ENCODE measurements at regions not wholly inside any gene's neighbourhood (a gene's known extent, or its start where the extent isn't known, plus 50 kb on each side); places are given as distances from the start of the nearest gene placed in this dataset.

DNA sequence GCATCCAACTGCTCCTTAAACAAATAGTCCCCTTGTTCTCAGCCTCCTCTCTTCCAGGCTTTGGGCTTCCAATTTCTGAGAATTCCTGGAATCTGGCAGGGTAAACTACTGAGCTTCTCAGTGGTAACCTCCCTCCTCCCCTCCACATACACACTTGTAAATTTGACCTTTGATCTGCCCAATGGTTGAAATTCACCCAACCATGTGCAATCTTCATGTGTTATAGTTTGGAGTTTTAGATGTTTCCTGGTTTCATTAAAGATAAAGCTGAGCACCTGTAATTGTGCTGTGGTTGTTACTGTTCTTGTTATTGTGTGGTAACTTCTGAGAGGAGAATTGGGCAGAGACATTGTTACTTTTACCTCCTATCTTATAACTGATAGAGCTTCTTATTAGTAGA lies 328.4 kb downstream of the TPBG start:
- no TSS peak for BruUV-seq (replicated peaks)
- ChIA-PET RAD21 (ENCODE audit: low non-redundant PET in 1 of 2, low total read pairs in 2 of 2, uncharacterized antibody in 2 of 2, unreplicated experiment in 2 of 2) (no interaction called here), POLR2A (no interaction called here), CTCF (no interaction called here)
- Histone ChIP-seq H3K4me1 (ENCODE audit: control insufficient read depth in 1 of 2, insufficient read depth in 2 of 2, low read length in 2 of 2) (no peaks in the 10 kb centered on the region), H3K79me2 (ENCODE audit: insufficient read depth, low read length) (no peaks in the 10 kb centered on the region), H3K9me2 (ENCODE audit: insufficient read depth) (no peaks in the 10 kb centered on the region), H3K4me2 (ENCODE audit: low read length) (no peak overlapping the region), H3K4me3 (replicated peaks in 1 of 2; ENCODE audit: low read depth in 1 of 2, low read length in 2 of 2) (no peak overlapping the region), H4K20me1 (ENCODE audit: insufficient read depth) (no peaks in the 10 kb centered on the region), H3K27me3 (ENCODE audit: insufficient read depth, low read length) (no peaks in the 10 kb centered on the region), H3K36me3 (ENCODE audit: control insufficient read depth in 1 of 2, insufficient read depth in 2 of 2, low read length in 2 of 2) (no peaks in the 10 kb centered on the region), H2AFZ (ENCODE audit: low read depth, low read length, poor library complexity, severe bottlenecking) (no peak overlapping the region), H3K27ac (ENCODE audit: low read depth, low read length) (no peak overlapping the region), H3K9ac (ENCODE audit: low read length) (no peak overlapping the region), H3K9me3 (ENCODE audit: control insufficient read depth in 1 of 2, insufficient read depth in 1 of 2, low read depth in 1 of 2, low read length in 2 of 2) (no peaks in the 10 kb centered on the region)
- DNase-seq (ENCODE audit: low read depth, low spot score), result no peak
- no peak for ATAC-seq
- intact Hi-C loops (cut with micrococcal nuclease), result no loop called here
- TF ChIP-seq SP1 (IDR thresholded peaks at IDR 0.05; ENCODE audit: low read depth) (no peak), RAD21 (IDR thresholded peaks at IDR 0.05; ENCODE audit: low read depth) (no peak), SRF (IDR thresholded peaks at IDR 0.05; ENCODE audit: low read depth) (no peak), YY1 (IDR thresholded peaks at IDR 0.05; ENCODE audit: extremely low read depth, insufficient replicate concordance, low read depth, low read length) (no peak), ZFX (IDR thresholded peaks at IDR 0.05) (no peak), CBX3 (IDR thresholded peaks at IDR 0.05; ENCODE audit: low read depth) (no peak), ELF1 (IDR thresholded peaks at IDR 0.05; ENCODE audit: borderline replicate concordance, low read depth) (no peak), EGR1 (IDR thresholded peaks at IDR 0.05; ENCODE audit: low read depth) (no peak)
- TF ChIP-seq, protein P1, sequence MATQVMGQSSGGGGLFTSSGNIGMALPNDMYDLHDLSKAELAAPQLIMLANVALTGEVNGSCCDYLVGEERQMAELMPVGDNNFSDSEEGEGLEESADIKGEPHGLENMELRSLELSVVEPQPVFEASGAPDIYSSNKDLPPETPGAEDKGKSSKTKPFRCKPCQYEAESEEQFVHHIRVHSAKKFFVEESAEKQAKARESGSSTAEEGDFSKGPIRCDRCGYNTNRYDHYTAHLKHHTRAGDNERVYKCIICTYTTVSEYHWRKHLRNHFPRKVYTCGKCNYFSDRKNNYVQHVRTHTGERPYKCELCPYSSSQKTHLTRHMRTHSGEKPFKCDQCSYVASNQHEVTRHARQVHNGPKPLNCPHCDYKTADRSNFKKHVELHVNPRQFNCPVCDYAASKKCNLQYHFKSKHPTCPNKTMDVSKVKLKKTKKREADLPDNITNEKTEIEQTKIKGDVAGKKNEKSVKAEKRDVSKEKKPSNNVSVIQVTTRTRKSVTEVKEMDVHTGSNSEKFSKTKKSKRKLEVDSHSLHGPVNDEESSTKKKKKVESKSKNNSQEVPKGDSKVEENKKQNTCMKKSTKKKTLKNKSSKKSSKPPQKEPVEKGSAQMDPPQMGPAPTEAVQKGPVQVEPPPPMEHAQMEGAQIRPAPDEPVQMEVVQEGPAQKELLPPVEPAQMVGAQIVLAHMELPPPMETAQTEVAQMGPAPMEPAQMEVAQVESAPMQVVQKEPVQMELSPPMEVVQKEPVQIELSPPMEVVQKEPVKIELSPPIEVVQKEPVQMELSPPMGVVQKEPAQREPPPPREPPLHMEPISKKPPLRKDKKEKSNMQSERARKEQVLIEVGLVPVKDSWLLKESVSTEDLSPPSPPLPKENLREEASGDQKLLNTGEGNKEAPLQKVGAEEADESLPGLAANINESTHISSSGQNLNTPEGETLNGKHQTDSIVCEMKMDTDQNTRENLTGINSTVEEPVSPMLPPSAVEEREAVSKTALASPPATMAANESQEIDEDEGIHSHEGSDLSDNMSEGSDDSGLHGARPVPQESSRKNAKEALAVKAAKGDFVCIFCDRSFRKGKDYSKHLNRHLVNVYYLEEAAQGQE (IDR thresholded peaks at IDR 0.05; ENCODE audit: low read depth), result no peak
- TF ChIP-seq, protein P2, sequence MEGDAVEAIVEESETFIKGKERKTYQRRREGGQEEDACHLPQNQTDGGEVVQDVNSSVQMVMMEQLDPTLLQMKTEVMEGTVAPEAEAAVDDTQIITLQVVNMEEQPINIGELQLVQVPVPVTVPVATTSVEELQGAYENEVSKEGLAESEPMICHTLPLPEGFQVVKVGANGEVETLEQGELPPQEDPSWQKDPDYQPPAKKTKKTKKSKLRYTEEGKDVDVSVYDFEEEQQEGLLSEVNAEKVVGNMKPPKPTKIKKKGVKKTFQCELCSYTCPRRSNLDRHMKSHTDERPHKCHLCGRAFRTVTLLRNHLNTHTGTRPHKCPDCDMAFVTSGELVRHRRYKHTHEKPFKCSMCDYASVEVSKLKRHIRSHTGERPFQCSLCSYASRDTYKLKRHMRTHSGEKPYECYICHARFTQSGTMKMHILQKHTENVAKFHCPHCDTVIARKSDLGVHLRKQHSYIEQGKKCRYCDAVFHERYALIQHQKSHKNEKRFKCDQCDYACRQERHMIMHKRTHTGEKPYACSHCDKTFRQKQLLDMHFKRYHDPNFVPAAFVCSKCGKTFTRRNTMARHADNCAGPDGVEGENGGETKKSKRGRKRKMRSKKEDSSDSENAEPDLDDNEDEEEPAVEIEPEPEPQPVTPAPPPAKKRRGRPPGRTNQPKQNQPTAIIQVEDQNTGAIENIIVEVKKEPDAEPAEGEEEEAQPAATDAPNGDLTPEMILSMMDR (IDR thresholded peaks at IDR 0.05 in 2 of 3, conservative IDR thresholded peaks at IDR 0.05 in 1 of 3; ENCODE audit: borderline replicate concordance in 1 of 3, insufficient read depth in 1 of 3, low read depth in 2 of 3, low read length in 2 of 3), result no peak
